Gastrocnemius medialis (tissue), 4 donors: ENCODE measurements at regions not wholly inside any gene's neighbourhood (a gene's known extent, or its start where the extent isn't known, plus 50 kb on each side); places are given as distances from the start of the nearest gene placed in this dataset.

Experiments used
- ATAC-seq, 2 donors: fragments of 150-250 bp; one replicate each; pipeline ENCODE4 v1.9.1; 2016
- DNase-seq, 2 donors: peaks; one replicate each; pipeline ENCODE4 v3.0.0-alpha.2; 2019
- H3K27ac ChIP-seq, 4 donors: fragments of 200-600 bp; sonication (generic); 1 replicate in 1 of 4; 2 replicates in 3 of 4; pipeline ENCODE4 v1.5.1; 2016 to 2018; ENCODE audit warnings: mild to moderate bottlenecking in 2 of 4, moderate library complexity in 1 of 4
- H3K27me3 ChIP-seq, 3 donors: fragments of 200-600 bp; sonication (generic) in 2 of 3; 1 replicate in 1 of 3; 2 replicates in 2 of 3; pipeline versions ENCODE4 v1.5.1 to v1.6.0; 2016 to 2019; ENCODE audit warnings: mild to moderate bottlenecking in 1 of 3, moderate library complexity in 1 of 3
- H3K36me3 ChIP-seq, 2 donors: fragments of 200-600 bp; sonication (generic) in 1 of 2; one replicate each; pipeline ENCODE4 v1.5.1; 2017 to 2018
- H3K4me1 ChIP-seq, 2 donors: fragments of 200-600 bp; sonication (generic) in 1 of 2; one replicate each; pipeline ENCODE4 v1.5.1; 2016 to 2017; ENCODE audit warnings: mild to moderate bottlenecking in 2 of 2
- H3K4me3 ChIP-seq, 4 donors: fragments of 200-600 bp; sonication (generic) in 3 of 4; 1 replicate in 1 of 4; 2 replicates in 3 of 4; pipeline ENCODE4 v1.5.1; 2016 to 2019; ENCODE audit warnings: mild to moderate bottlenecking in 2 of 4
- H3K9me3 ChIP-seq, 3 donors: fragments of 200-600 bp; sonication (generic) in 2 of 3; 1 replicate in 1 of 3; 2 replicates in 2 of 3; pipeline ENCODE4 v1.5.1; 2016 to 2019
- CTCF ChIP-seq, 5 experiments: fragments of 450-650 bp in 3 of 5; fragments of 200-600 bp in 2 of 5; sonication (generic) in 2 of 5; IDR thresholded peaks in 4 of 5; conservative IDR thresholded peaks in 1 of 5; 1 replicate in 4 of 5; 2 replicates in 1 of 5; pipeline ENCODE4 v1.5.1; 2016 to 2019; ENCODE audit warnings: antibody characterized with exemption in 5 of 5, mild to moderate bottlenecking in 3 of 5, moderate library complexity in 3 of 5
- POLR2A ChIP-seq, 2 donors: fragments of 450-650 bp; IDR thresholded peaks; one replicate each; pipeline ENCODE4 v1.6.1; 2017; ENCODE audit warnings: antibody characterized with exemption in 2 of 2, mild to moderate bottlenecking in 2 of 2, moderate library complexity in 2 of 2
- in situ Hi-C, 4 donors: fragments of 200-750 bp; cut with MboI; loops; one replicate each; pipeline versions ENCODE4 v1.15.0 to v1.8.0; 2017; ENCODE audit warnings: low sequenced_read_pairs in 4 of 4
- intact Hi-C: fragments of 100-400 bp; cut with DNase I; formaldehyde crosslinking; loops from one replicate; pipeline ENCODE4 v1.15.1; 2023; ENCODE audit warnings: low total_unique reads

GRCh38 chr5:173709145-173709544 lies 92.7 kb upstream of the BOD1 start:
- Histone ChIP-seq H3K27me3 (no peaks in the 10 kb centered on the region), H3K36me3 (no peaks in the 10 kb centered on the region), H3K27ac (no peak overlapping the region), H3K4me1 (peaks cover 16 to 21% of the 10 kb centered on the region in 2 donors), H3K4me3 (no peak overlapping the region), H3K9me3 (no peaks in the 10 kb centered on the region)
- DNase-seq, result no peak
- intact Hi-C loops, result loop anchor here (5.0 kb wide), 2 partner anchors 58 to 92 kb away; partner anchors contain the start of gene BOD1
- in situ Hi-C loops, result no loop called here
- TF ChIP-seq POLR2A (IDR thresholded peaks at IDR 0.05), result no peak
- TF ChIP-seq CTCF (IDR thresholded peaks at IDR 0.05 in 4 of 5, conservative IDR thresholded peaks at IDR 0.05 in 1 of 5), result no peak
- ATAC-seq, result no peak

- H3K4me1 ChIP-seq, result peaks cover 16 to 27% of the 10 kb centered on the region in 2 donors
- no peak for TF ChIP-seq POLR2A (IDR thresholded peaks at IDR 0.05)
- TF ChIP-seq CTCF (IDR thresholded peaks at IDR 0.05 in 4 of 5, conservative IDR thresholded peaks at IDR 0.05 in 1 of 5), result no peak
- H3K4me3 ChIP-seq, result no peak overlapping the region
- H3K27me3 ChIP-seq, result no peaks in the 10 kb centered on the region
- ATAC-seq (no peak), DNase-seq (no peak)
- no peak overlapping the region for H3K27ac ChIP-seq
- intact Hi-C loops, result loop anchor here (5.0 kb wide), 2 partner anchors 58 to 92 kb away; partner anchors contain the start of gene BOD1
- no peaks in the 10 kb centered on the region for H3K9me3 ChIP-seq
- H3K36me3 ChIP-seq, result no peaks in the 10 kb centered on the region
- in situ Hi-C loops, result no loop called here
These were observed 93.3 kb upstream of the BOD1 start for GRCh38 chr5:173709761-173710160.

- in situ Hi-C loops (no loop called here), intact Hi-C loops (no loop called here)
- Histone ChIP-seq H3K9me3 (no peaks in the 10 kb centered on the region), H3K27ac (no peak overlapping the region), H3K4me1 (peaks cover 16 to 32% of the 10 kb centered on the region in 2 donors), H3K4me3 (no peak overlapping the region), H3K27me3 (no peaks in the 10 kb centered on the region), H3K36me3 (no peaks in the 10 kb centered on the region)
- TF ChIP-seq CTCF (IDR thresholded peaks at IDR 0.05 in 4 of 5, conservative IDR thresholded peaks at IDR 0.05 in 1 of 5) (no peak), POLR2A (IDR thresholded peaks at IDR 0.05) (no peak)
- DNase-seq (no peak), ATAC-seq (no peak)
These were observed 94.1 kb upstream of the BOD1 start for GRCh38 chr5:173710528-173710927.

GRCh38 chr5:173711466-173711865 lies 95.0 kb upstream of the BOD1 start:
- no peak for DNase-seq
- Histone ChIP-seq H3K9me3 (no peaks in the 10 kb centered on the region), H3K27me3 (no peaks in the 10 kb centered on the region), H3K27ac (no peak overlapping the region), H3K4me3 (no peak overlapping the region), H3K4me1 (peaks cover 15 to 26% of the 10 kb centered on the region in 2 donors), H3K36me3 (no peaks in the 10 kb centered on the region)
- intact Hi-C loops (no loop called here), in situ Hi-C loops (no loop called here)
- ATAC-seq, result no peak
- TF ChIP-seq CTCF (IDR thresholded peaks at IDR 0.05 in 4 of 5, conservative IDR thresholded peaks at IDR 0.05 in 1 of 5), result no peak
- no peak for TF ChIP-seq POLR2A (IDR thresholded peaks at IDR 0.05)

GRCh38 chr5:173712609-173713175 lies 96.2 kb upstream of the BOD1 start:
- DNase-seq (no peak), ATAC-seq (no peak)
- in situ Hi-C loops, result no loop called here
- Histone ChIP-seq H3K4me1 (peaks cover 5 to 15% of the 10 kb centered on the region in 2 donors), H3K4me3 (no peak overlapping the region), H3K27me3 (no peaks in the 10 kb centered on the region), H3K27ac (no peak overlapping the region), H3K36me3 (no peaks in the 10 kb centered on the region), H3K9me3 (no peaks in the 10 kb centered on the region)
- TF ChIP-seq POLR2A (IDR thresholded peaks at IDR 0.05), result no peak
- intact Hi-C loops, result no loop called here
